Brain microvascular endothelial cell (primary cell): ENCODE measurements at regions not wholly inside any gene's neighbourhood (a gene's known extent, or its start where the extent isn't known, plus 50 kb on each side); places are given as distances from the start of the nearest gene placed in this dataset.

Source experiments
- DNase-seq: peaks from one replicate; pipeline ENCODE4 v3.0.0-alpha.2; 2020
- H3K27ac ChIP-seq: fragments of 250-450 bp; sonication (Bioruptor Pico); 2 replicates; pipeline ENCODE4 v1.5.1; 2020; ENCODE audit warnings: mild to moderate bottlenecking, moderate library complexity
- H3K27me3 ChIP-seq: fragments of 250-450 bp; sonication (Bioruptor Pico); replicated peaks from 2 replicates; pipeline ENCODE4 v1.5.1; 2020; ENCODE audit warnings: mild to moderate bottlenecking
- H3K36me3 ChIP-seq: fragments of 250-450 bp; sonication (Bioruptor Pico); replicated peaks from 2 replicates; pipeline ENCODE4 v1.5.1; 2020; ENCODE audit warnings: mild to moderate bottlenecking
- H3K4me3 ChIP-seq: 2 replicates; pipeline ENCODE4 v1.5.1; 2011; ENCODE audit warnings: low read depth, mild to moderate bottlenecking, control low read depth, low read length, moderate library complexity
- CTCF ChIP-seq: IDR thresholded peaks from 2 replicates; pipeline ENCODE4 v1.5.1; 2011; ENCODE audit warnings: low read depth, mild to moderate bottlenecking, moderate library complexity, low read length, control low read depth, inconsistent platforms; ENCODE audit errors: missing control alignments
- in situ Hi-C: cut with HindIII; loops from 2 replicates; pipeline ENCODE4 v1.10.0; 2017; ENCODE audit warnings: low sequenced_read_pairs, low pct_ligation_motif_present

GRCh38 chr20:55676097-55676496, 329.2 kb downstream of the CBLN4 start:
- no peaks in the 10 kb centered on the region for H3K36me3 ChIP-seq
- no peak for DNase-seq
- H3K27me3 ChIP-seq = no peaks in the 10 kb centered on the region
- in situ Hi-C loops = no loop called here
- H3K27ac ChIP-seq = no peak overlapping the region
- H3K4me3 ChIP-seq = no peak overlapping the region
- TF ChIP-seq CTCF = no peak

- no peak for DNase-seq
- Histone ChIP-seq H3K36me3 (no peaks in the 10 kb centered on the region), H3K4me3 (no peak overlapping the region), H3K27ac (no peak overlapping the region), H3K27me3 (no peaks in the 10 kb centered on the region)
- no peak for TF ChIP-seq CTCF
- in situ Hi-C loops = no loop called here
Measured at GRCh38 chr20:55668631-55669030, 336.7 kb downstream of the CBLN4 start.

GRCh38 chr20:55667955-55668354, 337.4 kb downstream of the CBLN4 start:
- H3K27ac ChIP-seq = no peak overlapping the region

GRCh38 chr20:55667024-55667423, 338.3 kb downstream of the CBLN4 start:
- Histone ChIP-seq H3K36me3 (no peaks in the 10 kb centered on the region), H3K4me3 (no peak overlapping the region), H3K27me3 (no peaks in the 10 kb centered on the region), H3K27ac (no peak overlapping the region)
- in situ Hi-C loops = no loop called here
- TF ChIP-seq CTCF = no peak
- DNase-seq = no peak

More at GRCh38 chr20:55667955-55668354, 337.4 kb downstream of the CBLN4 start:
- TF ChIP-seq CTCF = no peak
- Histone ChIP-seq H3K4me3 (no peak overlapping the region), H3K36me3 (no peaks in the 10 kb centered on the region), H3K27me3 (no peaks in the 10 kb centered on the region)
- in situ Hi-C loops = no loop called here
- no peak for DNase-seq

GRCh38 chr20:55656231-55656775, 349.0 kb downstream of the CBLN4 start:
- H3K27me3 ChIP-seq = no peaks in the 10 kb centered on the region
- TF ChIP-seq CTCF = no peak
- H3K4me3 ChIP-seq = no peak overlapping the region
- H3K36me3 ChIP-seq = no peaks in the 10 kb centered on the region
- H3K27ac ChIP-seq = no peak overlapping the region
- no peak for DNase-seq
- in situ Hi-C loops = no loop called here
